Duodenal mucosa (tissue), 2 donors: ENCODE measurements at regions not wholly inside any gene's neighbourhood (a gene's known extent, or its start where the extent isn't known, plus 50 kb on each side); places are given as distances from the start of the nearest gene placed in this dataset.

Experiments
- H3K27ac ChIP-seq: one replicate; pipeline ENCODE4 v1.7.0; 2013; ENCODE audit warnings: low read depth, low read length
- H3K27me3 ChIP-seq, 2 donors: one replicate each; pipeline ENCODE4 v1.7.0; 2013; ENCODE audit warnings: low read length in 2 of 2, control low read depth in 1 of 2; ENCODE audit not compliant: insufficient read depth in 2 of 2, control insufficient read depth in 1 of 2
- H3K36me3 ChIP-seq, 2 donors: one replicate each; pipeline ENCODE4 v1.7.0; 2013; ENCODE audit warnings: low read length in 2 of 2, control low read depth in 1 of 2; ENCODE audit not compliant: insufficient read depth in 2 of 2, control insufficient read depth in 1 of 2
- H3K4me1 ChIP-seq, 2 donors: one replicate each; pipeline ENCODE4 v1.7.0; 2013; ENCODE audit warnings: low read length in 2 of 2, control low read depth in 1 of 2; ENCODE audit not compliant: insufficient read depth in 2 of 2, control insufficient read depth in 1 of 2
- H3K4me3 ChIP-seq, 2 donors: one replicate each; pipeline ENCODE4 v1.7.0; 2013; ENCODE audit warnings: low read length in 2 of 2, low read depth in 1 of 2
- H3K9ac ChIP-seq, 2 donors: one replicate each; pipeline ENCODE4 v1.7.0; 2013; ENCODE audit warnings: low read length in 2 of 2, low read depth in 1 of 2
- H3K9me3 ChIP-seq, 2 donors: one replicate each; pipeline ENCODE4 v1.7.0; 2013; ENCODE audit warnings: low read length in 2 of 2, control low read depth in 1 of 2; ENCODE audit not compliant: control insufficient read depth in 1 of 2

GRCh38 chr9:126232461-126232860 lies 94.2 kb upstream of the MVB12B start:
- H3K4me1 ChIP-seq = no peaks in the 10 kb centered on the region
- no peaks in the 10 kb centered on the region for H3K9me3 ChIP-seq
- no peaks in the 10 kb centered on the region for H3K36me3 ChIP-seq
- no peak overlapping the region for H3K27ac ChIP-seq
- peaks cover 5 to 11% of the 10 kb centered on the region in 2 donors for H3K27me3 ChIP-seq
- H3K4me3 ChIP-seq = no peak overlapping the region
- H3K9ac ChIP-seq = no peak overlapping the region

GRCh38 chr9:126233175-126233574 lies 93.5 kb upstream of the MVB12B start:
- Histone ChIP-seq H3K27me3 (peaks cover 5 to 9% of the 10 kb centered on the region in 2 donors), H3K27ac (no peak overlapping the region), H3K4me1 (no peaks in the 10 kb centered on the region), H3K36me3 (no peaks in the 10 kb centered on the region), H3K9me3 (no peaks in the 10 kb centered on the region), H3K4me3 (no peak overlapping the region), H3K9ac (no peak overlapping the region)

GRCh38 chr9:126233913-126234525 lies 92.6 kb upstream of the MVB12B start:
- H3K27me3 ChIP-seq = peaks cover 0 to 2% of the 10 kb centered on the region in 2 donors
- H3K4me3 ChIP-seq = no peak overlapping the region
- H3K36me3 ChIP-seq = no peaks in the 10 kb centered on the region
- H3K4me1 ChIP-seq = no peaks in the 10 kb centered on the region
- no peaks in the 10 kb centered on the region for H3K9me3 ChIP-seq
- H3K9ac ChIP-seq = no peak overlapping the region
- no peak overlapping the region for H3K27ac ChIP-seq

GRCh38 chr9:126234681-126235335 lies 91.8 kb upstream of the MVB12B start:
- no peak overlapping the region for H3K27ac ChIP-seq
- no peaks in the 10 kb centered on the region for H3K27me3 ChIP-seq
- H3K9me3 ChIP-seq = no peaks in the 10 kb centered on the region
- H3K36me3 ChIP-seq = no peaks in the 10 kb centered on the region
- no peak overlapping the region for H3K9ac ChIP-seq
- no peaks in the 10 kb centered on the region for H3K4me1 ChIP-seq
- no peak overlapping the region for H3K4me3 ChIP-seq

GRCh38 chr9:126235336-126236243 lies 91.0 kb upstream of the MVB12B start:
- no peaks in the 10 kb centered on the region for H3K36me3 ChIP-seq
- no peaks in the 10 kb centered on the region for H3K27me3 ChIP-seq
- H3K9me3 ChIP-seq = no peaks in the 10 kb centered on the region
- H3K4me1 ChIP-seq = no peaks in the 10 kb centered on the region
- no peak overlapping the region for H3K9ac ChIP-seq
- H3K27ac ChIP-seq = no peak overlapping the region
- H3K4me3 ChIP-seq = no peak overlapping the region

GRCh38 chr9:126236273-126236672 lies 90.4 kb upstream of the MVB12B start:
- Histone ChIP-seq H3K4me3 (no peak overlapping the region), H3K27ac (no peak overlapping the region), H3K9ac (no peak overlapping the region), H3K36me3 (no peaks in the 10 kb centered on the region), H3K9me3 (no peaks in the 10 kb centered on the region), H3K4me1 (no peaks in the 10 kb centered on the region), H3K27me3 (no peaks in the 10 kb centered on the region)

- Histone ChIP-seq H3K9ac (no peak overlapping the region), H3K9me3 (no peaks in the 10 kb centered on the region), H3K4me1 (no peaks in the 10 kb centered on the region), H3K27me3 (no peaks in the 10 kb centered on the region), H3K27ac (no peak overlapping the region), H3K4me3 (no peak overlapping the region), H3K36me3 (no peaks in the 10 kb centered on the region)
Measured at GRCh38 chr9:126238415-126238814, 88.2 kb upstream of the MVB12B start.

GRCh38 chr9:126239515-126239914 lies 87.1 kb upstream of the MVB12B start:
- Histone ChIP-seq H3K27ac (no peak overlapping the region), H3K36me3 (no peaks in the 10 kb centered on the region), H3K27me3 (no peaks in the 10 kb centered on the region), H3K4me1 (no peaks in the 10 kb centered on the region), H3K9ac (no peak overlapping the region), H3K9me3 (no peaks in the 10 kb centered on the region), H3K4me3 (no peak overlapping the region)

- Histone ChIP-seq H3K9me3 (no peaks in the 10 kb centered on the region), H3K27ac (no peak overlapping the region), H3K9ac (no peak overlapping the region), H3K4me3 (no peak overlapping the region), H3K27me3 (peaks cover 0 to 2% of the 10 kb centered on the region in 2 donors), H3K4me1 (no peaks in the 10 kb centered on the region), H3K36me3 (no peaks in the 10 kb centered on the region)
Measured at GRCh38 chr9:126240835-126241234, 85.8 kb upstream of the MVB12B start.

GRCh38 chr9:126248680-126249079 lies 77.9 kb upstream of the MVB12B start:
- H3K27ac ChIP-seq = no peak overlapping the region
- H3K36me3 ChIP-seq = no peaks in the 10 kb centered on the region
- no peak overlapping the region for H3K4me3 ChIP-seq
- H3K9me3 ChIP-seq = no peaks in the 10 kb centered on the region
- H3K9ac ChIP-seq = no peak overlapping the region
- peaks cover 0 to 2% of the 10 kb centered on the region in 2 donors for H3K27me3 ChIP-seq
- no peaks in the 10 kb centered on the region for H3K4me1 ChIP-seq
